ENCODE measurements at regions not wholly inside any gene's neighbourhood (a gene's known extent, or its start where the extent isn't known, plus 50 kb on each side); places are given as distances from the start of the nearest gene placed in this dataset.

DNA sequence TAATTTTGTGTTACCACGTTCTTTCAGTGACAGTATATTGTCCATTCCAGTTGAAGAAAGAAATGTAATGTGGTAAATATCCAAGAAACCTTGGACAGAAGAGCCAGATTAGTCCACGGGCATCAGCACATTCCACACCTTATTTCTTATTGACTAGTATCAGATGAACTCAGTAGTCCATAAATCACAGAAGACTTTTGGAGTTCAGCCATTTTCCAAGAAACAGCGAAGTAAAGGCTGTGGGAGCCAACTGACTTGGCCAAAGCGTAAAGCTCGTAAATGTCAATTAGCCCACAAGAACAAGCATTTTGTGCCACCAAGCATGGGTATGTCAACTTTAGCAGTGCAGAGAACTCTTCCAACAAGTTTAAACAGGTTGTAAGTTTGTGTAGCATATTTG, 60.2 kb upstream of the STARD4 start:
- TF ChIP-seq POLR2A (IDR thresholded peaks at IDR 0.05; ENCODE audit: low read depth, low read length): no peak
- TF ChIP-seq CEBPB (IDR thresholded peaks at IDR 0.05; ENCODE audit: low read depth, low read length): no peak
- TF ChIP-seq, protein P1, sequence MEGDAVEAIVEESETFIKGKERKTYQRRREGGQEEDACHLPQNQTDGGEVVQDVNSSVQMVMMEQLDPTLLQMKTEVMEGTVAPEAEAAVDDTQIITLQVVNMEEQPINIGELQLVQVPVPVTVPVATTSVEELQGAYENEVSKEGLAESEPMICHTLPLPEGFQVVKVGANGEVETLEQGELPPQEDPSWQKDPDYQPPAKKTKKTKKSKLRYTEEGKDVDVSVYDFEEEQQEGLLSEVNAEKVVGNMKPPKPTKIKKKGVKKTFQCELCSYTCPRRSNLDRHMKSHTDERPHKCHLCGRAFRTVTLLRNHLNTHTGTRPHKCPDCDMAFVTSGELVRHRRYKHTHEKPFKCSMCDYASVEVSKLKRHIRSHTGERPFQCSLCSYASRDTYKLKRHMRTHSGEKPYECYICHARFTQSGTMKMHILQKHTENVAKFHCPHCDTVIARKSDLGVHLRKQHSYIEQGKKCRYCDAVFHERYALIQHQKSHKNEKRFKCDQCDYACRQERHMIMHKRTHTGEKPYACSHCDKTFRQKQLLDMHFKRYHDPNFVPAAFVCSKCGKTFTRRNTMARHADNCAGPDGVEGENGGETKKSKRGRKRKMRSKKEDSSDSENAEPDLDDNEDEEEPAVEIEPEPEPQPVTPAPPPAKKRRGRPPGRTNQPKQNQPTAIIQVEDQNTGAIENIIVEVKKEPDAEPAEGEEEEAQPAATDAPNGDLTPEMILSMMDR (conservative IDR thresholded peaks at IDR 0.05; ENCODE audit: low read depth, low read length): no peak
- TF ChIP-seq RAD21 (IDR thresholded peaks at IDR 0.05; ENCODE audit: low read length): no peak
- TF ChIP-seq, protein P2, sequence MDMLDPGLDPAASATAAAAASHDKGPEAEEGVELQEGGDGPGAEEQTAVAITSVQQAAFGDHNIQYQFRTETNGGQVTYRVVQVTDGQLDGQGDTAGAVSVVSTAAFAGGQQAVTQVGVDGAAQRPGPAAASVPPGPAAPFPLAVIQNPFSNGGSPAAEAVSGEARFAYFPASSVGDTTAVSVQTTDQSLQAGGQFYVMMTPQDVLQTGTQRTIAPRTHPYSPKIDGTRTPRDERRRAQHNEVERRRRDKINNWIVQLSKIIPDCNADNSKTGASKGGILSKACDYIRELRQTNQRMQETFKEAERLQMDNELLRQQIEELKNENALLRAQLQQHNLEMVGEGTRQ (IDR thresholded peaks at IDR 0.05; ENCODE audit: low read depth, low read length): no peak
- TF ChIP-seq, protein P3, sequence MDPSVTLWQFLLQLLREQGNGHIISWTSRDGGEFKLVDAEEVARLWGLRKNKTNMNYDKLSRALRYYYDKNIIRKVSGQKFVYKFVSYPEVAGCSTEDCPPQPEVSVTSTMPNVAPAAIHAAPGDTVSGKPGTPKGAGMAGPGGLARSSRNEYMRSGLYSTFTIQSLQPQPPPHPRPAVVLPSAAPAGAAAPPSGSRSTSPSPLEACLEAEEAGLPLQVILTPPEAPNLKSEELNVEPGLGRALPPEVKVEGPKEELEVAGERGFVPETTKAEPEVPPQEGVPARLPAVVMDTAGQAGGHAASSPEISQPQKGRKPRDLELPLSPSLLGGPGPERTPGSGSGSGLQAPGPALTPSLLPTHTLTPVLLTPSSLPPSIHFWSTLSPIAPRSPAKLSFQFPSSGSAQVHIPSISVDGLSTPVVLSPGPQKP (IDR thresholded peaks at IDR 0.05; ENCODE audit: borderline replicate concordance, low read depth, low read length): no peak
- TF ChIP-seq MAFK (IDR thresholded peaks at IDR 0.05; ENCODE audit: low read depth, low read length): no peak
- no peak for TF ChIP-seq FOS (IDR thresholded peaks at IDR 0.05; ENCODE audit: low read depth, low read length)
- TF ChIP-seq RCOR1 (IDR thresholded peaks at IDR 0.05; ENCODE audit: insufficient replicate concordance, low read length): no peak
- TF ChIP-seq RFX5 (IDR thresholded peaks at IDR 0.05; ENCODE audit: low read depth, low read length): no peak

Measured in IMR-90 (cell line).